ENCODE measurements at regions not wholly inside any gene's neighbourhood (a gene's known extent, or its start where the extent isn't known, plus 50 kb on each side); places are given as distances from the start of the nearest gene placed in this dataset.

- no peak for DNase-seq (ENCODE audit: low read depth in 4 of 6, low spot score in 6 of 6)
- peaks cover 8% of the 10 kb centered on the region for H3K9me3 ChIP-seq (ENCODE audit: control insufficient read depth, insufficient read depth, low read length)
- no CpG with 5 or more reads among the region's 1 CpG for WGBS (ENCODE audit: insufficient coverage)
- H3K36me3 ChIP-seq (ENCODE audit: control insufficient read depth, insufficient read depth, low read length), result no peaks in the 10 kb centered on the region
- H3K27me3 ChIP-seq (ENCODE audit: control insufficient read depth, insufficient read depth, low read length), result no peaks in the 10 kb centered on the region
- no peaks in the 10 kb centered on the region for H3K4me1 ChIP-seq (ENCODE audit: control insufficient read depth, insufficient read depth, low read length)
- no peak overlapping the region for H3K4me3 ChIP-seq (ENCODE audit: low read depth, low read length)
- no peak overlapping the region for H3K27ac ChIP-seq (ENCODE audit: low read depth, low read length)
Measured at GRCh38 chr2:11969774-11970173, 223.3 kb downstream of the LPIN1 start.

- no peak overlapping the region for H3K4me3 ChIP-seq (ENCODE audit: low read depth, low read length)
- no peaks in the 10 kb centered on the region for H3K36me3 ChIP-seq (ENCODE audit: control insufficient read depth, insufficient read depth, low read length)
- no peaks in the 10 kb centered on the region for H3K4me1 ChIP-seq (ENCODE audit: control insufficient read depth, insufficient read depth, low read length)
- peaks cover 11% of the 10 kb centered on the region for H3K9me3 ChIP-seq (ENCODE audit: control insufficient read depth, insufficient read depth, low read length)
- WGBS (ENCODE audit: insufficient coverage), result no CpG with 5 or more reads among the region's 1 CpG
- no peak overlapping the region for H3K27ac ChIP-seq (ENCODE audit: low read depth, low read length)
- H3K27me3 ChIP-seq (ENCODE audit: control insufficient read depth, insufficient read depth, low read length), result no peaks in the 10 kb centered on the region
- DNase-seq (ENCODE audit: low read depth in 4 of 6, low spot score in 6 of 6), result no peak
Measured at GRCh38 chr2:11974573-11974972, 228.1 kb downstream of the LPIN1 start.

- Histone ChIP-seq H3K9me3 (ENCODE audit: control insufficient read depth, insufficient read depth, low read length) (peaks cover 11% of the 10 kb centered on the region), H3K36me3 (ENCODE audit: control insufficient read depth, insufficient read depth, low read length) (no peaks in the 10 kb centered on the region), H3K27ac (ENCODE audit: low read depth, low read length) (no peak overlapping the region), H3K27me3 (ENCODE audit: control insufficient read depth, insufficient read depth, low read length) (no peaks in the 10 kb centered on the region), H3K4me1 (ENCODE audit: control insufficient read depth, insufficient read depth, low read length) (no peaks in the 10 kb centered on the region), H3K4me3 (ENCODE audit: low read depth, low read length) (no peak overlapping the region)
- DNase-seq (ENCODE audit: low read depth in 4 of 6, low spot score in 6 of 6), result no peak
- WGBS (ENCODE audit: insufficient coverage), result no CpG with 5 or more reads among the region's 1 CpG
Measured at GRCh38 chr2:11975373-11975772, 228.9 kb downstream of the LPIN1 start.

- Histone ChIP-seq H3K27me3 (ENCODE audit: control insufficient read depth, insufficient read depth, low read length) (no peaks in the 10 kb centered on the region), H3K36me3 (ENCODE audit: control insufficient read depth, insufficient read depth, low read length) (no peaks in the 10 kb centered on the region), H3K27ac (ENCODE audit: low read depth, low read length) (no peak overlapping the region), H3K4me1 (ENCODE audit: control insufficient read depth, insufficient read depth, low read length) (no peaks in the 10 kb centered on the region), H3K4me3 (ENCODE audit: low read depth, low read length) (no peak overlapping the region), H3K9me3 (ENCODE audit: control insufficient read depth, insufficient read depth, low read length) (peaks cover 11% of the 10 kb centered on the region)
- peak in 1 of 6 donors; percentile 44 for DNase-seq (ENCODE audit: low read depth in 4 of 6, low spot score in 6 of 6)
Measured at GRCh38 chr2:11976073-11976472, 229.6 kb downstream of the LPIN1 start.

GRCh38 chr2:11977766-11978524 lies 231.5 kb downstream of the LPIN1 start:
- 90% methylated on average over 4 of the region's 8 CpGs for WGBS (ENCODE audit: insufficient coverage)
- no peak for DNase-seq (ENCODE audit: low read depth in 4 of 6, low spot score in 6 of 6)
- H3K27me3 ChIP-seq (ENCODE audit: control insufficient read depth, insufficient read depth, low read length), result no peaks in the 10 kb centered on the region
- peaks cover 8% of the 10 kb centered on the region for H3K9me3 ChIP-seq (ENCODE audit: control insufficient read depth, insufficient read depth, low read length)
- H3K27ac ChIP-seq (ENCODE audit: low read depth, low read length), result no peak overlapping the region
- H3K36me3 ChIP-seq (ENCODE audit: control insufficient read depth, insufficient read depth, low read length), result no peaks in the 10 kb centered on the region
- H3K4me1 ChIP-seq (ENCODE audit: control insufficient read depth, insufficient read depth, low read length), result no peaks in the 10 kb centered on the region
- no peak overlapping the region for H3K4me3 ChIP-seq (ENCODE audit: low read depth, low read length)

GRCh38 chr2:11980809-11981208 lies 234.4 kb downstream of the LPIN1 start:
- Histone ChIP-seq H3K36me3 (ENCODE audit: control insufficient read depth, insufficient read depth, low read length) (no peaks in the 10 kb centered on the region), H3K9me3 (ENCODE audit: control insufficient read depth, insufficient read depth, low read length) (no peaks in the 10 kb centered on the region), H3K27me3 (ENCODE audit: control insufficient read depth, insufficient read depth, low read length) (no peaks in the 10 kb centered on the region), H3K4me3 (ENCODE audit: low read depth, low read length) (no peak overlapping the region), H3K27ac (ENCODE audit: low read depth, low read length) (no peak overlapping the region), H3K4me1 (ENCODE audit: control insufficient read depth, insufficient read depth, low read length) (peaks cover 15% of the 10 kb centered on the region)
- peak in 1 of 6 donors; percentile 30 for DNase-seq (ENCODE audit: low read depth in 4 of 6, low spot score in 6 of 6)
- WGBS (ENCODE audit: insufficient coverage), result 92% methylated on average over 3 of the region's 9 CpGs

- DNase-seq (ENCODE audit: low read depth in 4 of 6, low spot score in 6 of 6), result no peak
- Histone ChIP-seq H3K4me1 (ENCODE audit: control insufficient read depth, insufficient read depth, low read length) (peaks cover 15% of the 10 kb centered on the region), H3K4me3 (ENCODE audit: low read depth, low read length) (no peak overlapping the region), H3K9me3 (ENCODE audit: control insufficient read depth, insufficient read depth, low read length) (no peaks in the 10 kb centered on the region), H3K36me3 (ENCODE audit: control insufficient read depth, insufficient read depth, low read length) (no peaks in the 10 kb centered on the region), H3K27ac (ENCODE audit: low read depth, low read length) (no peak overlapping the region), H3K27me3 (ENCODE audit: control insufficient read depth, insufficient read depth, low read length) (no peaks in the 10 kb centered on the region)
- 84% methylated on average over 4 of the region's 4 CpGs for WGBS (ENCODE audit: insufficient coverage)
Measured at GRCh38 chr2:11983401-11983800, 237.0 kb downstream of the LPIN1 start.

- peak in 1 of 6 donors; percentile 47 for DNase-seq (ENCODE audit: low read depth in 4 of 6, low spot score in 6 of 6)
- Histone ChIP-seq H3K9me3 (ENCODE audit: control insufficient read depth, insufficient read depth, low read length) (no peaks in the 10 kb centered on the region), H3K36me3 (ENCODE audit: control insufficient read depth, insufficient read depth, low read length) (no peaks in the 10 kb centered on the region), H3K27me3 (ENCODE audit: control insufficient read depth, insufficient read depth, low read length) (no peaks in the 10 kb centered on the region), H3K4me1 (ENCODE audit: control insufficient read depth, insufficient read depth, low read length) (peaks cover 15% of the 10 kb centered on the region), H3K27ac (ENCODE audit: low read depth, low read length) (no peak overlapping the region), H3K4me3 (ENCODE audit: low read depth, low read length) (no peak overlapping the region)
- WGBS (ENCODE audit: insufficient coverage), result 68% methylated on average over 7 of the region's 9 CpGs
Measured at GRCh38 chr2:11983870-11984269, 237.4 kb downstream of the LPIN1 start.

GRCh38 chr2:11984316-11985158 lies 238.1 kb downstream of the LPIN1 start:
- Histone ChIP-seq H3K9me3 (ENCODE audit: control insufficient read depth, insufficient read depth, low read length) (no peaks in the 10 kb centered on the region), H3K4me1 (ENCODE audit: control insufficient read depth, insufficient read depth, low read length) (peaks cover 15% of the 10 kb centered on the region), H3K36me3 (ENCODE audit: control insufficient read depth, insufficient read depth, low read length) (no peaks in the 10 kb centered on the region), H3K27me3 (ENCODE audit: control insufficient read depth, insufficient read depth, low read length) (no peaks in the 10 kb centered on the region), H3K27ac (ENCODE audit: low read depth, low read length) (no peak overlapping the region), H3K4me3 (ENCODE audit: low read depth, low read length) (no peak overlapping the region)
- DNase-seq (ENCODE audit: low read depth in 4 of 6, low spot score in 6 of 6), result peak in 3 of 6 donors; percentile 33 to 94 (median 45)
- WGBS (ENCODE audit: insufficient coverage), result 34% methylated on average over 13 of the region's 18 CpGs
